ENCODE measurements at regions not wholly inside any gene's neighbourhood (a gene's known extent, or its start where the extent isn't known, plus 50 kb on each side); places are given as distances from the start of the nearest gene placed in this dataset.

GRCh38 chr5:145539201-145539600 lies 295.9 kb downstream of the PRELID2 start:
- TF ChIP-seq ZNF70 (CRISPR knock-in tag; IDR thresholded peaks at IDR 0.05) (no peak), BACH2 (CRISPR knock-in tag; IDR thresholded peaks at IDR 0.05; ENCODE audit: borderline replicate concordance) (no peak), ARNTL (CRISPR knock-in tag; IDR thresholded peaks at IDR 0.05; ENCODE audit: borderline replicate concordance, low read depth) (no peak), ZFP30 (CRISPR knock-in tag; IDR thresholded peaks at IDR 0.05) (no peak), PPARA (CRISPR knock-in tag; IDR thresholded peaks at IDR 0.05; ENCODE audit: borderline replicate concordance) (no peak), POU6F1 (CRISPR knock-in tag; IDR thresholded peaks at IDR 0.05; ENCODE audit: borderline replicate concordance, low read depth) (no peak), RARB (CRISPR knock-in tag; IDR thresholded peaks at IDR 0.05) (no peak), ZFP3 (CRISPR knock-in tag; IDR thresholded peaks at IDR 0.05) (no peak), ESRRG (CRISPR knock-in tag; IDR thresholded peaks at IDR 0.05) (no peak), CREB5 (CRISPR knock-in tag; IDR thresholded peaks at IDR 0.05; ENCODE audit: low read depth) (no peak), SNAI2 (CRISPR knock-in tag; IDR thresholded peaks at IDR 0.05) (no peak), PATZ1 (CRISPR knock-in tag; IDR thresholded peaks at IDR 0.05; ENCODE audit: borderline replicate concordance) (no peak)
